NCI-H526 treated with DMSO at 0.1 percent for 48 hours (cell line): ENCODE measurements at regions not wholly inside any gene's neighbourhood (a gene's known extent, or its start where the extent isn't known, plus 50 kb on each side); places are given as distances from the start of the nearest gene placed in this dataset.
"Not testable (repeated sequence)": the region's sequence is repeated elsewhere in the genome, so short reads cannot be mapped to it uniquely, and the experiment has no call there.

ENCODE experiments used
- DNase-seq: peaks from one replicate; lab custom pipeline; 2025; lab: John Stamatoyannopoulos, UW

GRCh38 chr6:170193326-170193821 lies 97.5 kb downstream of the DLL1 start:
- no peak for DNase-seq

- no peak for DNase-seq
Measured at GRCh38 chr6:170192905-170193304, 98.0 kb downstream of the DLL1 start.

GRCh38 chr6:170192101-170192500 lies 98.8 kb downstream of the DLL1 start:
- not testable (repeated sequence) for DNase-seq

- no peak for DNase-seq
Measured at GRCh38 chr6:170190046-170190445, 100.8 kb downstream of the DLL1 start.

- no peak for DNase-seq
Measured at GRCh38 chr6:170189236-170189635, 101.6 kb downstream of the DLL1 start.

- DNase-seq, result no peak
Measured at GRCh38 chr6:170188571-170189001, 102.3 kb downstream of the DLL1 start.

- DNase-seq, result no peak
Measured at GRCh38 chr6:170187669-170188566, 103.0 kb downstream of the DLL1 start.

GRCh38 chr6:170186941-170187668 lies 103.8 kb downstream of the DLL1 start:
- no peak for DNase-seq

GRCh38 chr6:170186006-170186935 lies 104.6 kb downstream of the DLL1 start:
- DNase-seq, result no peak

GRCh38 chr6:170185175-170185978 lies 105.5 kb downstream of the DLL1 start:
- no peak for DNase-seq

GRCh38 chr6:170184316-170184715 lies 106.6 kb downstream of the DLL1 start:
- DNase-seq, result peak; percentile 27

GRCh38 chr6:170183521-170183920 lies 107.4 kb downstream of the DLL1 start:
- no peak for DNase-seq

GRCh38 chr6:170182781-170183120 lies 108.1 kb downstream of the DLL1 start:
- no peak for DNase-seq

- DNase-seq, result no peak
Measured at GRCh38 chr6:170182093-170182780, 108.6 kb downstream of the DLL1 start.

- DNase-seq, result no peak
Measured at GRCh38 chr6:170181338-170181690, 109.6 kb downstream of the DLL1 start.

GRCh38 chr6:170180671-170181337 lies 110.1 kb downstream of the DLL1 start:
- DNase-seq, result no peak

- no peak for DNase-seq
Measured at GRCh38 chr6:170179616-170180324, 111.1 kb downstream of the DLL1 start.

GRCh38 chr6:170178561-170179477 lies 112.1 kb downstream of the DLL1 start:
- peak; percentile 32 for DNase-seq
